Ishikawa (cell line): ENCODE measurements at regions not wholly inside any gene's neighbourhood (a gene's known extent, or its start where the extent isn't known, plus 50 kb on each side); places are given as distances from the start of the nearest gene placed in this dataset.

Experiments used
- CEBPB ChIP-seq: IDR thresholded peaks from 2 replicates; pipeline ENCODE4 v1.6.1; 2012
- CREB1 ChIP-seq: IDR thresholded peaks from 2 replicates; pipeline ENCODE4 v1.6.1; 2012; ENCODE audit warnings: low read depth
- EGR1 ChIP-seq: IDR thresholded peaks from 2 replicates; pipeline ENCODE4 v1.6.1; 2012
- EP300 ChIP-seq: IDR thresholded peaks from 2 replicates; pipeline ENCODE4 v1.6.1; 2012; ENCODE audit warnings: borderline replicate concordance
- FOXM1 ChIP-seq: IDR thresholded peaks from 2 replicates; pipeline ENCODE4 v1.6.1; 2012; ENCODE audit warnings: low read depth, borderline replicate concordance
- NFIC ChIP-seq: IDR thresholded peaks from 2 replicates; pipeline ENCODE4 v1.6.1; 2012
- RAD21 ChIP-seq: IDR thresholded peaks from 2 replicates; pipeline ENCODE4 v1.6.1; 2012; ENCODE audit warnings: low read depth
- TAF1 ChIP-seq: IDR thresholded peaks from 2 replicates; pipeline ENCODE4 v1.6.1; 2012; ENCODE audit warnings: low read depth, mild to moderate bottlenecking
- TCF12 ChIP-seq: IDR thresholded peaks from 2 replicates; pipeline ENCODE4 v1.6.1; 2012; ENCODE audit warnings: low read depth
- TEAD4 ChIP-seq: IDR thresholded peaks from 2 replicates; pipeline ENCODE4 v1.6.1; 2012
- YY1 ChIP-seq: IDR thresholded peaks from 2 replicates; pipeline ENCODE4 v1.6.1; 2012; ENCODE audit warnings: low read depth
- ZBTB7A ChIP-seq: IDR thresholded peaks from 2 replicates; pipeline ENCODE4 v1.6.1; 2012; ENCODE audit warnings: low read depth
- TF ChIP-seq, protein P1 (sequence below): IDR thresholded peaks from 2 replicates; pipeline ENCODE4 v1.6.1; 2012; ENCODE audit warnings: low read depth, mild to moderate bottlenecking
- TF ChIP-seq, protein P2 (sequence below): IDR thresholded peaks from 2 replicates; pipeline ENCODE4 v1.6.1; 2012
- TF ChIP-seq, protein P3 (sequence below): IDR thresholded peaks from 2 replicates; pipeline ENCODE4 v1.6.1; 2012

DNA sequence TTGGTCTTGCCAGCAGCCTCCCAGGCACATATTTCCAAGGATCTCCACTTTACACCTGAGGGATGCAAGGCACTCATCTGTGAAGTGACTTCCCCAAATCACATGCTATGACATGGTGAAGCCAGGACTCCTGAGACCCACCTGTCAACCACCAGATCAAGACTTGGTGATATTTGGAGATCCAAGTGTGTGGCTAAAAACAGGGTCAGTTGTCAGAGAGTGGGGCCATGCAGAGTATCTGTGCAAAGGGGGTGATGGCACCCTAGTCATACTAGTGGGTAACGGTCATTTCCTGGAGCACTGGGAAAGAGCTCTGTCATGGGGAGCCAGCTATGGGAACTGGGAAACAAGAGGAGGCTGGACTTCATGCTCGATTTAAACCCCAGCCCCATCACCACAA is 218.4 kb upstream of the IRS2 start:
- TF ChIP-seq CREB1 (no peak), FOXM1 (no peak)

DNA sequence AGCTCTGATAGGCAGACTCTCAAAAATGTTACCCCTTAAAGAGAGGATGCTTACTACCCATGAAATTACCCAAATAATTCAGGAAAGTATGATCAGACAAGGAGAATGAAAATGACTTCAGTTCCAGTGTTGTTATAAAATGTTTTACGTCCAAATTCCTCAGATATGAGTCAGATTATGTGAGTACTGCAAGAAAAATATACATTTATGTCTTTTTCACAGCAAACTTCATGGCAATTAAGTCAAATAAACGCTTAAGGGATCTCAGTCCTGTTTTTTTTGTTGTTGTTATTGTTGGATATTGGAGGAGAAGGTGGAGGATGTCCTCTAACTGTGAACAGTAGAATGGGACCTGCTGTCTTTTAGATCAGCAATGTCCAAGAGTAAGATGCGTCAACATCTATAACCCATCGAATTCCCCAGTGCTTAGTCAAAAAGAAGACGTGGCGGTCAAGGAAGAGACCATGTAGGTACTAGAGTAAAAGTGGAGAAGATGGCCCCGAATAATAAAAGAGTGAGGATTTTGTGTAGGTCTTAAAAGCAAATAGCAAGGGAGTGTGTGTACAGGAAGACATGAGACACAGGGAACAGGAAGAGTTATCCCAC is 215.4 kb upstream of the IRS2 start:
- TF ChIP-seq RAD21 (no peak), TAF1 (no peak), EGR1 (no peak), CEBPB (no peak), YY1 (no peak), TEAD4 (no peak), FOXM1 (no peak), CREB1 (no peak), ZBTB7A (no peak), NFIC (no peak), EP300 (no peak), TCF12 (no peak)
- TF ChIP-seq, protein P1, sequence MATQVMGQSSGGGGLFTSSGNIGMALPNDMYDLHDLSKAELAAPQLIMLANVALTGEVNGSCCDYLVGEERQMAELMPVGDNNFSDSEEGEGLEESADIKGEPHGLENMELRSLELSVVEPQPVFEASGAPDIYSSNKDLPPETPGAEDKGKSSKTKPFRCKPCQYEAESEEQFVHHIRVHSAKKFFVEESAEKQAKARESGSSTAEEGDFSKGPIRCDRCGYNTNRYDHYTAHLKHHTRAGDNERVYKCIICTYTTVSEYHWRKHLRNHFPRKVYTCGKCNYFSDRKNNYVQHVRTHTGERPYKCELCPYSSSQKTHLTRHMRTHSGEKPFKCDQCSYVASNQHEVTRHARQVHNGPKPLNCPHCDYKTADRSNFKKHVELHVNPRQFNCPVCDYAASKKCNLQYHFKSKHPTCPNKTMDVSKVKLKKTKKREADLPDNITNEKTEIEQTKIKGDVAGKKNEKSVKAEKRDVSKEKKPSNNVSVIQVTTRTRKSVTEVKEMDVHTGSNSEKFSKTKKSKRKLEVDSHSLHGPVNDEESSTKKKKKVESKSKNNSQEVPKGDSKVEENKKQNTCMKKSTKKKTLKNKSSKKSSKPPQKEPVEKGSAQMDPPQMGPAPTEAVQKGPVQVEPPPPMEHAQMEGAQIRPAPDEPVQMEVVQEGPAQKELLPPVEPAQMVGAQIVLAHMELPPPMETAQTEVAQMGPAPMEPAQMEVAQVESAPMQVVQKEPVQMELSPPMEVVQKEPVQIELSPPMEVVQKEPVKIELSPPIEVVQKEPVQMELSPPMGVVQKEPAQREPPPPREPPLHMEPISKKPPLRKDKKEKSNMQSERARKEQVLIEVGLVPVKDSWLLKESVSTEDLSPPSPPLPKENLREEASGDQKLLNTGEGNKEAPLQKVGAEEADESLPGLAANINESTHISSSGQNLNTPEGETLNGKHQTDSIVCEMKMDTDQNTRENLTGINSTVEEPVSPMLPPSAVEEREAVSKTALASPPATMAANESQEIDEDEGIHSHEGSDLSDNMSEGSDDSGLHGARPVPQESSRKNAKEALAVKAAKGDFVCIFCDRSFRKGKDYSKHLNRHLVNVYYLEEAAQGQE, result no peak
- TF ChIP-seq, protein P2, sequence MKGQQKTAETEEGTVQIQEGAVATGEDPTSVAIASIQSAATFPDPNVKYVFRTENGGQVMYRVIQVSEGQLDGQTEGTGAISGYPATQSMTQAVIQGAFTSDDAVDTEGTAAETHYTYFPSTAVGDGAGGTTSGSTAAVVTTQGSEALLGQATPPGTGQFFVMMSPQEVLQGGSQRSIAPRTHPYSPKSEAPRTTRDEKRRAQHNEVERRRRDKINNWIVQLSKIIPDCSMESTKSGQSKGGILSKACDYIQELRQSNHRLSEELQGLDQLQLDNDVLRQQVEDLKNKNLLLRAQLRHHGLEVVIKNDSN, result no peak
- TF ChIP-seq, protein P3, sequence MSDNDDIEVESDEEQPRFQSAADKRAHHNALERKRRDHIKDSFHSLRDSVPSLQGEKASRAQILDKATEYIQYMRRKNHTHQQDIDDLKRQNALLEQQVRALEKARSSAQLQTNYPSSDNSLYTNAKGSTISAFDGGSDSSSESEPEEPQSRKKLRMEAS, result no peak

DNA sequence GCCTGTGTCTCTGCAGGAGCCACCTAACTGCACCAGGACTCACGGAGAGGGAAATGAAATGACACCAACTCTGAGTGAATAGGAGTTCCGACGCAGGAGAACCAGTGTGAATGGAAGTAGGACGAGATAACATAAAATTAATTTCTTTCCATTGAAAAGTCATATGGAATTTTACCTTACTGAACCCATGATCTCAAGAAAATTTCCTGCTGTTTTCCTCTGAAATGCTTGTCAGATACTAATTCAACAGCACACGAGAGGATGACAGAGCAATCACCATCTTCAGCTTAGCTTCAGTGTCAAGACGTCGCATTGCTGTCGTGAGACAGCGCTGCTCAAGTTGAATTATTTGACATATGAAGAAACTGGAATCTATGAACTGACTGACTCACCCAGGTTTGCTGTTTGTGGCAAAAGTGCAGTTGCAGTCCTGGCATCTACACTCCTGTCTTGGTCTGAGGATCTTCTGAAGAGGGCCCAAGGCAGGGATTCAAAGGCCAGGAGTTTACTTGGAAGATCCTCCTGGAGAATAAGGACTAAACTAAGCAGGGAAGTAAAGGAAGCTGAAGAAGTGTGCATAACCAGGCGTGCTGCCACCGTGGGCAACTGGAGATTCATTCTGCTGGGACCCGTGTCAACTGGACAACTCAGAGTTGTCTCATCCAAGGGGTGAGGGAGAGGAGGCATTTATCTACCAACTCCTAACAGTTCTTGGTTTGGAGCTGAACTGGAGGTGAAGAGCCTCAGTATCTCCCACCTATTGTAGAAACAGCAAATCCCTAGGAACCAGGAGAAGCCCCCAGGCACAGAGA is 214.4 kb upstream of the IRS2 start:
- no peak for TF ChIP-seq TEAD4
- no peak for TF ChIP-seq ZBTB7A
- TF ChIP-seq EP300, result no peak
- TF ChIP-seq CEBPB, result no peak
- TF ChIP-seq TAF1, result no peak
- no peak for TF ChIP-seq TCF12
- TF ChIP-seq CREB1, result no peak
- no peak for TF ChIP-seq FOXM1

DNA sequence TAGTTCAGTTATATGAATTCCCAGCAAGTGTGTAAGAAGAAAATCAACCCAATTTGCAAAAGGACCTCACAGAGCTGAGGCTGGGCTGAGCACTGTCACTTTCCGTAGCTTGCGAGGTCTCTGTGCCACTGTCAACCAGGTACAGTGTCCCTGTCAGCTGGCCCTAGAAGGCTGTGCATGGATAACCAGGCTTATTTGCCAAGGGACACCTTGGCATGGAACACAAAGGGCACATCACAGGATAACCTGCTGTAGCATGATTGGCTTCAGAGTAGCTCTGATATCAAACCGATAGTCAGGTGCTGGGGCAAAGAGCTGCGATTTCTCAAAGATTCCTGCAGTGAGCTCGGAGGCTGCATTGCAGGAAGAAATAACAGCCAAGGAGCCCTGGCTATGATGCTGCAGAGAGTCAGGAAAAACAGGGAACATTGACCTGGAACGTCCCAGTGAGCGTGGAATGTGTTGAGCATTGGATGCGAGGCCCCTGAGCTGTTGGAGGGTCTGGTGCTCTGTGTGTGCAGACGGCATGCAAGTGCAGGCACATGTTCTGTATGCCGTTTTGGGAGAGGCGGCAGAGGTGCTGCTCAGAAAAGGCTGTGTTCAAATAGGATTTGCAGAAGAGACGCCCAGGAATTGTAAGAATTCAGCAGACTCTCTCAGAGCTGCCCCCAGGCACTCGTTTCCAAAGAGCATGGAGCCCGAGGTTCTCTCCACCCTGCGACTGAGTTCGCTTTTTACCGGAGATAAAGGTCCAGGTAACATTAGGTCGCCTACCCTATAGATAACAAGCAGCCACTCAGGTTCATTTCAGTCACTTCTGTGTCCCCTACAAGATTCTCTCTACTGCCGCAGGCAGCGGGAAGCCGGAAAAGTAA is 213.5 kb upstream of the IRS2 start:
- TF ChIP-seq NFIC (no peak), CREB1 (no peak), YY1 (no peak), TAF1 (no peak), CEBPB (no peak), TCF12 (no peak), EGR1 (no peak), ZBTB7A (no peak), FOXM1 (no peak), EP300 (no peak), RAD21 (no peak), TEAD4 (no peak)
- TF ChIP-seq, protein P1, result no peak
- TF ChIP-seq, protein P3, result no peak
- TF ChIP-seq, protein P2, result no peak
